ENCODE measurements at regions not wholly inside any gene's neighbourhood (a gene's known extent, or its start where the extent isn't known, plus 50 kb on each side); places are given as distances from the start of the nearest gene placed in this dataset.

GRCh38 chr3:162139841-162140240 is 643.2 kb downstream of the OTOL1 start:
- no peak for DNase-seq

- no peak for DNase-seq
These were observed 644.7 kb downstream of the OTOL1 start for GRCh38 chr3:162141272-162141791.

- no peak for DNase-seq
These were observed 645.9 kb downstream of the OTOL1 start for GRCh38 chr3:162142511-162142910.

GRCh38 chr3:162143180-162143579 is 646.6 kb downstream of the OTOL1 start:
- DNase-seq, result no peak

GRCh38 chr3:162147996-162148395 is 651.4 kb downstream of the OTOL1 start:
- no peak for DNase-seq

- no peak for DNase-seq
These were observed 654.2 kb downstream of the OTOL1 start for GRCh38 chr3:162150790-162151189.

GRCh38 chr3:162152636-162153035 is 656.0 kb downstream of the OTOL1 start:
- no peak for DNase-seq

GRCh38 chr3:162161595-162161994 is 665.0 kb downstream of the OTOL1 start:
- DNase-seq, result no peak

GRCh38 chr3:162165346-162165745 is 668.7 kb downstream of the OTOL1 start:
- DNase-seq, result no peak

GRCh38 chr3:162166543-162166942 is 669.9 kb downstream of the OTOL1 start:
- DNase-seq, result no peak

GRCh38 chr3:162168715-162169114 is 672.1 kb downstream of the OTOL1 start:
- DNase-seq, result no peak

GRCh38 chr3:162170581-162170980 is 674.0 kb downstream of the OTOL1 start:
- no peak for DNase-seq

- DNase-seq, result no peak
These were observed 675.4 kb downstream of the OTOL1 start for GRCh38 chr3:162171970-162172369.

GRCh38 chr3:162175145-162175544 is 678.5 kb downstream of the OTOL1 start:
- no peak for DNase-seq

GRCh38 chr3:162175878-162176277 is 679.3 kb downstream of the OTOL1 start:
- DNase-seq, result no peak

GRCh38 chr3:162183440-162183839 is 686.8 kb downstream of the OTOL1 start:
- no peak for DNase-seq

GRCh38 chr3:162192340-162193029 is 695.9 kb downstream of the OTOL1 start:
- no peak for DNase-seq

- DNase-seq, result no peak
These were observed 696.8 kb downstream of the OTOL1 start for GRCh38 chr3:162193148-162194095.

GRCh38 chr3:162195147-162195546 is 698.5 kb downstream of the OTOL1 start:
- DNase-seq, result no peak

- no peak for DNase-seq
These were observed 700.4 kb downstream of the OTOL1 start for GRCh38 chr3:162196964-162197363.

- no peak for DNase-seq
These were observed 704.2 kb downstream of the OTOL1 start for GRCh38 chr3:162200836-162201235.

- no peak for DNase-seq
These were observed 710.0 kb downstream of the OTOL1 start for GRCh38 chr3:162206648-162207047.

- DNase-seq, result no peak
These were observed 714.9 kb downstream of the OTOL1 start for GRCh38 chr3:162211470-162211869.

GRCh38 chr3:162213196-162213595 is 716.6 kb downstream of the OTOL1 start:
- no peak for DNase-seq

All from retina (tissue), 1 donor.